GM19452 (cell line): ENCODE measurements at regions not wholly inside any gene's neighbourhood (a gene's known extent, or its start where the extent isn't known, plus 50 kb on each side); places are given as distances from the start of the nearest gene placed in this dataset.
"Not testable (repeated sequence)": the region's sequence is repeated elsewhere in the genome, so short reads cannot be mapped to it uniquely, and the experiment has no call there.

Experiments used
- ATAC-seq: cut with Tn5 transposase; IDR thresholded peaks from one replicate; pipeline ENCODE4 v1.9.1; 2021; ENCODE audit not compliant: unreplicated experiment

- no peak for ATAC-seq
Observed at GRCh38 chr7:96826089-96826488, 116.4 kb upstream of the SEM1 start.

- no peak for ATAC-seq
Observed at GRCh38 chr7:96827701-96828100, 118.1 kb upstream of the SEM1 start.

GRCh38 chr7:96829121-96829520, 119.5 kb upstream of the SEM1 start:
- ATAC-seq = not testable (repeated sequence)

GRCh38 chr7:96831446-96831845, 121.8 kb upstream of the SEM1 start:
- no peak for ATAC-seq

- no peak for ATAC-seq
Observed at GRCh38 chr7:96832092-96832662, 122.5 kb upstream of the SEM1 start.

GRCh38 chr7:96833676-96834453, 124.2 kb upstream of the SEM1 start:
- no peak for ATAC-seq

- ATAC-seq = no peak
Observed at GRCh38 chr7:96836456-96836855, 126.8 kb upstream of the SEM1 start.

GRCh38 chr7:96837593-96837992, 127.9 kb upstream of the SEM1 start:
- ATAC-seq = peak; percentile 99

- no peak for ATAC-seq
Observed at GRCh38 chr7:96838481-96838880, 128.8 kb upstream of the SEM1 start.

- no peak for ATAC-seq
Observed at GRCh38 chr7:96855139-96855538, 145.5 kb upstream of the SEM1 start.

- ATAC-seq = no peak
Observed at GRCh38 chr7:96855691-96856090, 146.0 kb upstream of the SEM1 start.

- ATAC-seq = no peak
Observed at GRCh38 chr7:96869538-96869937, 135.8 kb upstream of the DLX6 start.

- ATAC-seq = no peak
Observed at GRCh38 chr7:96870185-96870584, 135.2 kb upstream of the DLX6 start.

- ATAC-seq = no peak
Observed at GRCh38 chr7:96870934-96871333, 134.4 kb upstream of the DLX6 start.

GRCh38 chr7:96887426-96887825, 117.9 kb upstream of the DLX6 start:
- no peak for ATAC-seq

GRCh38 chr7:96899108-96899507, 106.2 kb upstream of the DLX6 start:
- ATAC-seq = no peak

GRCh38 chr7:96901822-96902445, 103.4 kb upstream of the DLX6 start:
- no peak for ATAC-seq

- ATAC-seq = no peak
Observed at GRCh38 chr7:96903906-96904305, 101.4 kb upstream of the DLX6 start.

- ATAC-seq = no peak
Observed at GRCh38 chr7:96910486-96910885, 94.9 kb upstream of the DLX6 start.

GRCh38 chr7:96915029-96915428, 90.3 kb upstream of the DLX6 start:
- ATAC-seq = no peak

GRCh38 chr7:96920064-96920463, 85.3 kb upstream of the DLX6 start:
- ATAC-seq = no peak

- no peak for ATAC-seq
Observed at GRCh38 chr7:96920713-96921112, 84.6 kb upstream of the DLX6 start.
